SK-N-SH (cell line): ENCODE measurements at regions not wholly inside any gene's neighbourhood (a gene's known extent, or its start where the extent isn't known, plus 50 kb on each side); places are given as distances from the start of the nearest gene placed in this dataset.

ENCODE experiments used
- CHD2 ChIP-seq: fragments of 150-350 bp; IDR thresholded peaks from 2 replicates; pipeline ENCODE4 v1.6.1; 2018; ENCODE audit warnings: low read length; ENCODE audit not compliant: partially characterized antibody
- CTCF ChIP-seq: fragments of 200-600 bp; sonication (generic); IDR thresholded peaks from 2 replicates; pipeline ENCODE4 v1.6.1; 2017; ENCODE audit warnings: antibody characterized with exemption, mild to moderate bottlenecking, moderate library complexity
- MEF2A ChIP-seq: IDR thresholded peaks from 2 replicates; pipeline ENCODE4 v1.4.0; 2012; ENCODE audit warnings: low read depth, borderline replicate concordance
- REST ChIP-seq: IDR thresholded peaks from 2 replicates; pipeline ENCODE4 v1.6.1; 2012; ENCODE audit warnings: mild to moderate bottlenecking, low read depth, low read length, moderate library complexity

- TF ChIP-seq REST: no peak
- no peak for TF ChIP-seq MEF2A
- TF ChIP-seq CTCF: no peak
- no peak for TF ChIP-seq CHD2
These were observed 63.5 kb upstream of the ZMYND8 start for GRCh38 chr20:47419953-47420514.
